ENCODE measurements at regions not wholly inside any gene's neighbourhood (a gene's known extent, or its start where the extent isn't known, plus 50 kb on each side); places are given as distances from the start of the nearest gene placed in this dataset.
"Not testable (repeated sequence)": the region's sequence is repeated elsewhere in the genome, so short reads cannot be mapped to it uniquely, and the experiment has no call there.

GRCh38 chr3:127438371-127438770 is 150.5 kb upstream of the PRR20G start:
- no peak for DNase-seq (ENCODE audit: extremely low read depth, low read depth)
- TF ChIP-seq CTCF (IDR thresholded peaks at IDR 0.05; ENCODE audit: low read depth, low read length): no peak

- DNase-seq (ENCODE audit: extremely low read depth, low read depth): not testable (repeated sequence)
Measured at GRCh38 chr3:127435299-127435698, 147.5 kb upstream of the PRR20G start.

GRCh38 chr3:127431066-127431465 is 143.2 kb upstream of the PRR20G start:
- no peak for DNase-seq (ENCODE audit: extremely low read depth, low read depth)
- TF ChIP-seq CTCF (IDR thresholded peaks at IDR 0.05; ENCODE audit: low read depth, low read length): no peak

- no peak for DNase-seq (ENCODE audit: extremely low read depth, low read depth)
- no peak for TF ChIP-seq CTCF (IDR thresholded peaks at IDR 0.05; ENCODE audit: low read depth, low read length)
Measured at GRCh38 chr3:127428344-127428997, 140.6 kb upstream of the PRR20G start.

- DNase-seq (ENCODE audit: extremely low read depth, low read depth): no peak
- TF ChIP-seq CTCF (IDR thresholded peaks at IDR 0.05; ENCODE audit: low read depth, low read length): no peak
Measured at GRCh38 chr3:127427666-127428065, 139.8 kb upstream of the PRR20G start.

GRCh38 chr3:127427156-127427555 is 139.3 kb upstream of the PRR20G start:
- DNase-seq (ENCODE audit: extremely low read depth, low read depth): no peak
- TF ChIP-seq CTCF (IDR thresholded peaks at IDR 0.05; ENCODE audit: low read depth, low read length): no peak

- TF ChIP-seq CTCF (IDR thresholded peaks at IDR 0.05; ENCODE audit: low read depth, low read length): no peak
- DNase-seq (ENCODE audit: extremely low read depth, low read depth): no peak
Measured at GRCh38 chr3:127426444-127427153, 138.8 kb upstream of the PRR20G start.

All from AG09319 (cell line).